SU-DHL-6 (cell line): ENCODE measurements at regions not wholly inside any gene's neighbourhood (a gene's known extent, or its start where the extent isn't known, plus 50 kb on each side); places are given as distances from the start of the nearest gene placed in this dataset.

Experiments used
- H2AFZ ChIP-seq: fragments of 200-600 bp; sonication (generic); 2 replicates; pipeline ENCODE4 v1.6.1; 2014; ENCODE audit warnings: low read depth, mild to moderate bottlenecking, moderate library complexity, mixed read lengths, antibody characterized with exemption, low read length; ENCODE audit not compliant: severe bottlenecking
- H3F3A ChIP-seq: fragments of 200-600 bp; shearing (Covaris generic); 2 replicates; pipeline ENCODE4 v1.6.0; 2016; ENCODE audit warnings: antibody characterized with exemption, mild to moderate bottlenecking; ENCODE audit not compliant: insufficient read depth
- H3K27ac ChIP-seq: fragments of 200-600 bp; sonication (generic); 2 replicates; pipeline ENCODE4 v1.5.1; 2016; ENCODE audit warnings: low read depth, mild to moderate bottlenecking, low read length, moderate library complexity, mixed read lengths
- H3K27me3 ChIP-seq: fragments of 200-600 bp; sonication (generic), shearing (Covaris generic); 2 replicates; pipeline ENCODE4 v1.6.0; 2014; ENCODE audit warnings: mild to moderate bottlenecking, low read length
- H3K36me3 ChIP-seq: fragments of 200-600 bp; sonication (generic); 2 replicates; pipeline ENCODE4 v1.6.1; 2014; ENCODE audit warnings: mild to moderate bottlenecking, low read length, mixed read lengths
- H3K4me2 ChIP-seq: fragments of 300-600, 200-600 bp; shearing (Covaris generic), sonication (generic); 2 replicates; pipeline ENCODE4 v1.6.0; 2014; ENCODE audit warnings: low read length, low read depth, mild to moderate bottlenecking; ENCODE audit not compliant: poor library complexity, severe bottlenecking
- H3K4me3 ChIP-seq: fragments of 200-600 bp; sonication (generic); 2 replicates; pipeline ENCODE4 v1.5.1; 2014; ENCODE audit warnings: antibody characterized with exemption, low read length, mild to moderate bottlenecking, mixed read lengths; ENCODE audit not compliant: insufficient read depth, poor library complexity, severe bottlenecking
- H3K79me2 ChIP-seq: fragments of 200-600 bp; sonication (generic); 2 replicates; pipeline ENCODE4 v1.6.1; 2014; ENCODE audit warnings: mild to moderate bottlenecking, low read length, moderate library complexity; ENCODE audit not compliant: insufficient read depth
- H3K9ac ChIP-seq: fragments of 200-600 bp; sonication (generic); 2 replicates; pipeline ENCODE4 v1.7.0; 2014; ENCODE audit warnings: mild to moderate bottlenecking, low read length
- H3K9me2 ChIP-seq: fragments of 200-600 bp; sonication (generic); replicated peaks from 2 replicates; pipeline ENCODE4 v1.6.1; 2014; ENCODE audit warnings: low read length; ENCODE audit not compliant: insufficient read depth
- H3K9me3 ChIP-seq: fragments of 200-600 bp; sonication (generic); 2 replicates; pipeline ENCODE4 v1.6.1; 2014; ENCODE audit warnings: low read length, mixed read lengths; ENCODE audit not compliant: insufficient read depth
- H4K20me1 ChIP-seq: fragments of 200-600 bp; sonication (generic); 2 replicates; pipeline ENCODE4 v1.6.1; 2014; ENCODE audit warnings: low read depth, mild to moderate bottlenecking, antibody characterized with exemption, low read length, moderate library complexity, mixed read lengths
- EZH2phosphoT487 ChIP-seq: fragments of 200-600 bp; sonication (generic), shearing (Covaris generic); conservative IDR thresholded peaks from 2 replicates; pipeline ENCODE4 v1.6.1; 2018; ENCODE audit warnings: mild to moderate bottlenecking, antibody characterized with exemption, low read length, moderate library complexity, mixed read lengths
- TF ChIP-seq, protein P1 (sequence below): fragments of 200-600 bp; sonication (generic); IDR thresholded peaks from one replicate; pipeline ENCODE4 v1.5.1; 2017; ENCODE audit warnings: antibody characterized with exemption, mild to moderate bottlenecking, low read length, moderate library complexity; ENCODE audit not compliant: insufficient read depth, poor library complexity, severe bottlenecking

DNA sequence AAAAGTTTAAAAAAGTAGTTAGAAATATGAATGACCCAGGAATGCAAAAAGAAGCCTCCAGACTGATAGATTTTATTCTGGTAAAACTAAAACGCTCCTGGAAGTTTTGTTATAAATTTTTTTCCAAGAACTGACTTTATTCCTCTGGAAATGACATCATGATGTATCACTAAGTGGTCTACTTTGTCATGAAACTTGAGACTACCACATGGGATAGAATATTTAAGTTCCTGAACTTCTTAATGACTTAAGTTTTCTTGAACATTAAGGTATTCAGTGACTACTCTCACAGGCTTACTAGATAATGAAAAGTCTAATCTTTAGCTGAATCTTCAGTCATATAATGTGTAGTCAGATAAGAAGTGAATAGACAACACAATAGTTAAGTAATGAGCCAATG, 842.2 kb downstream of the USP25 start:
- H3K9me2 ChIP-seq = no peaks in the 10 kb centered on the region
- no peaks in the 10 kb centered on the region for H4K20me1 ChIP-seq
- no peaks in the 10 kb centered on the region for H3K27me3 ChIP-seq
- H3K9ac ChIP-seq = no peak overlapping the region
- H3F3A ChIP-seq = no peaks in the 10 kb centered on the region
- H2AFZ ChIP-seq = no peak overlapping the region
- H3K79me2 ChIP-seq = no peaks in the 10 kb centered on the region
- no peaks in the 10 kb centered on the region for H3K9me3 ChIP-seq
- H3K4me3 ChIP-seq = no peak overlapping the region
- no peak overlapping the region for H3K27ac ChIP-seq
- no peaks in the 10 kb centered on the region for H3K36me3 ChIP-seq
- TF ChIP-seq, protein P1, sequence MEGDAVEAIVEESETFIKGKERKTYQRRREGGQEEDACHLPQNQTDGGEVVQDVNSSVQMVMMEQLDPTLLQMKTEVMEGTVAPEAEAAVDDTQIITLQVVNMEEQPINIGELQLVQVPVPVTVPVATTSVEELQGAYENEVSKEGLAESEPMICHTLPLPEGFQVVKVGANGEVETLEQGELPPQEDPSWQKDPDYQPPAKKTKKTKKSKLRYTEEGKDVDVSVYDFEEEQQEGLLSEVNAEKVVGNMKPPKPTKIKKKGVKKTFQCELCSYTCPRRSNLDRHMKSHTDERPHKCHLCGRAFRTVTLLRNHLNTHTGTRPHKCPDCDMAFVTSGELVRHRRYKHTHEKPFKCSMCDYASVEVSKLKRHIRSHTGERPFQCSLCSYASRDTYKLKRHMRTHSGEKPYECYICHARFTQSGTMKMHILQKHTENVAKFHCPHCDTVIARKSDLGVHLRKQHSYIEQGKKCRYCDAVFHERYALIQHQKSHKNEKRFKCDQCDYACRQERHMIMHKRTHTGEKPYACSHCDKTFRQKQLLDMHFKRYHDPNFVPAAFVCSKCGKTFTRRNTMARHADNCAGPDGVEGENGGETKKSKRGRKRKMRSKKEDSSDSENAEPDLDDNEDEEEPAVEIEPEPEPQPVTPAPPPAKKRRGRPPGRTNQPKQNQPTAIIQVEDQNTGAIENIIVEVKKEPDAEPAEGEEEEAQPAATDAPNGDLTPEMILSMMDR = no peak
- no peak for TF ChIP-seq EZH2phosphoT487
- no peak overlapping the region for H3K4me2 ChIP-seq

DNA sequence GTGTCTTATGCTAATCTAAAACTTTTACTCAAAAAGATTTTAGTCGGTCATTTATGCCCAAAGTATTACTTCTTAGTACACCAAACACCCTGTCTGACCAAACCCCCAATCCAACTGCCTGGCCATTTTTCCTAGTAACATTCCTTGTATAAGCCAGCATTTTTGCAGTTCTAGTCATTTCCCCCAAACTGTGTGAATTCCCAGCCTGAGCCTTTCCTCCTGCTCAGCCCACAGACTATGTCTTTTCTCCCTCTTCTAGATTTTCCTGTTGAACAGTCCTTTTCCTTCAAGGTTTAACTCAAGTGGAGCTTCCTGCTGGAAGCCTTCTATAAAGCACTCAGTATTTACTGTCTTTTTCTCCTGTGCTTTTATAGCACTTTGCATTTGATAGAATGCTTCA, 843.8 kb downstream of the USP25 start:
- Histone ChIP-seq H3F3A (no peaks in the 10 kb centered on the region), H4K20me1 (no peaks in the 10 kb centered on the region), H3K27ac (no peak overlapping the region), H3K4me2 (no peak overlapping the region), H3K36me3 (no peaks in the 10 kb centered on the region), H3K9me2 (no peaks in the 10 kb centered on the region), H3K27me3 (no peaks in the 10 kb centered on the region), H3K9ac (no peak overlapping the region), H2AFZ (no peak overlapping the region), H3K4me3 (no peak overlapping the region), H3K79me2 (no peaks in the 10 kb centered on the region), H3K9me3 (no peaks in the 10 kb centered on the region)
- TF ChIP-seq, protein P1 = no peak
- no peak for TF ChIP-seq EZH2phosphoT487

DNA sequence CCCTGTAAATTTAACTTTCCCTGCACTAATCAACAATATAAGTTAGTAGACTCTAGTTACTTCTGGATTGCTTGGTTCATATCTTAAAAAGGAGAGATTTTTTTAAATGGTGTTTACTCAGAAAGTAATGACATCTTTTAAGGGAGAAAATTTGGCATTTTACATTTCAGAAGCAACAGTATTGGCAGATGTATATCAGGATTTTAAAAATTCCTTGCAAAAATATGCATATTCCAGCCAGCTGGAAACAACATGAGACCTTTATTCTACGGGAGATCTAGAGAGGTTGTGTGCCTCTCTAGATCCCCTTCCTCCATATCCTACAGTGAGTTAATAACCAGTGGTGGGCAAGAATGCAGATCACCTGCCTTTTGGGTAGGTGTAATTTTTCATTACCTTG, 848.2 kb downstream of the USP25 start:
- no peak overlapping the region for H3K27ac ChIP-seq
- no peak overlapping the region for H3K4me3 ChIP-seq
- H3K4me2 ChIP-seq = no peak overlapping the region
- H2AFZ ChIP-seq = no peak overlapping the region
- H3K36me3 ChIP-seq = no peaks in the 10 kb centered on the region
- H4K20me1 ChIP-seq = no peaks in the 10 kb centered on the region
- no peaks in the 10 kb centered on the region for H3K79me2 ChIP-seq
- no peaks in the 10 kb centered on the region for H3K27me3 ChIP-seq
- H3K9me2 ChIP-seq = no peaks in the 10 kb centered on the region
- TF ChIP-seq, protein P1 = no peak
- TF ChIP-seq EZH2phosphoT487 = no peak
- H3K9me3 ChIP-seq = no peaks in the 10 kb centered on the region
- no peaks in the 10 kb centered on the region for H3F3A ChIP-seq
- H3K9ac ChIP-seq = no peak overlapping the region

DNA sequence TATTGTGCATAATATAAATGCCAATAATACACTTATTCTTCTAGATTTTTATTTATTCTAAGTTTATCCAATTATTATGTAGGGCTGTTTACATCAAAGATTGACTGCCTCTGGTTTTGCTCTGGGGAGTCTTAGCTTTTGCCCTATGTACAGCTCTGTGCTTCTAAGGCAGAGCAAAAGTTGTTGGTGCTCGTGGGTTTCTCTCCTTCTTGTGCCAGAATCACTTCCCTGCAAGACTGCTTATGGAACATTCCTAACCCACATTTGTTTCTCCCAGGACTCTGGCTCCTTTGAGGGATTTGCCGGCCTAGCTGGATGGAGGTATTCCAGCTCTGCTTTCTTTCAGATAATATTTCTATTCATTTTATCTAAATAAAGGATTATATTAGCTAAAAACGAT, 849.1 kb downstream of the USP25 start:
- no peak overlapping the region for H3K27ac ChIP-seq
- no peak overlapping the region for H3K9ac ChIP-seq
- H3K27me3 ChIP-seq = no peaks in the 10 kb centered on the region
- H3K4me3 ChIP-seq = no peak overlapping the region
- no peaks in the 10 kb centered on the region for H3K79me2 ChIP-seq
- H3K9me3 ChIP-seq = no peaks in the 10 kb centered on the region
- H2AFZ ChIP-seq = no peak overlapping the region
- no peaks in the 10 kb centered on the region for H3K9me2 ChIP-seq
- TF ChIP-seq, protein P1 = no peak
- no peak for TF ChIP-seq EZH2phosphoT487
- no peaks in the 10 kb centered on the region for H4K20me1 ChIP-seq
- no peak overlapping the region for H3K4me2 ChIP-seq
- no peaks in the 10 kb centered on the region for H3F3A ChIP-seq
- H3K36me3 ChIP-seq = no peaks in the 10 kb centered on the region
